GM12864 (cell line): ENCODE measurements at regions not wholly inside any gene's neighbourhood (a gene's known extent, or its start where the extent isn't known, plus 50 kb on each side); places are given as distances from the start of the nearest gene placed in this dataset.
"Not testable (repeated sequence)": the region's sequence is repeated elsewhere in the genome, so short reads cannot be mapped to it uniquely, and the experiment has no call there.

Experiments used
- DNase-seq: peaks from one replicate; pipeline ENCODE4 v3.0.0-alpha.2; 2011; ENCODE audit warnings: low read depth
- H3K4me3 ChIP-seq: 2 replicates; pipeline ENCODE4 v1.5.1; 2011; ENCODE audit warnings: mild to moderate bottlenecking, low read depth, low read length, control low read depth
- CTCF ChIP-seq: IDR thresholded peaks from 2 replicates; pipeline ENCODE4 v1.5.1; 2011; ENCODE audit warnings: low read depth, mild to moderate bottlenecking, moderate library complexity, low read length, control low read depth, inconsistent platforms; ENCODE audit errors: missing control alignments

- DNase-seq = no peak
- no peak for TF ChIP-seq CTCF
- no peak overlapping the region for H3K4me3 ChIP-seq
Observed at GRCh38 chr16:65254144-65254543, 132.3 kb upstream of the CDH11 start.

GRCh38 chr16:65249768-65250167, 127.9 kb upstream of the CDH11 start:
- no peak for TF ChIP-seq CTCF
- DNase-seq = no peak
- H3K4me3 ChIP-seq = no peak overlapping the region

GRCh38 chr16:65244787-65245186, 122.9 kb upstream of the CDH11 start:
- no peak overlapping the region for H3K4me3 ChIP-seq
- no peak for DNase-seq
- no peak for TF ChIP-seq CTCF

GRCh38 chr16:65235339-65236177, 113.7 kb upstream of the CDH11 start:
- no peak for DNase-seq
- no peak overlapping the region for H3K4me3 ChIP-seq

GRCh38 chr16:65234721-65235320, 113.0 kb upstream of the CDH11 start:
- DNase-seq, H3K4me3 ChIP-seq: not testable (repeated sequence)

More at GRCh38 chr16:65235339-65236177, 113.7 kb upstream of the CDH11 start:
- no peak for TF ChIP-seq CTCF

GRCh38 chr16:65229191-65229662, 107.4 kb upstream of the CDH11 start:
- H3K4me3 ChIP-seq = no peak overlapping the region
- no peak for DNase-seq
- TF ChIP-seq CTCF = no peak

- H3K4me3 ChIP-seq = no peak overlapping the region
- no peak for TF ChIP-seq CTCF
- DNase-seq = no peak
Observed at GRCh38 chr16:65227150-65227835, 105.4 kb upstream of the CDH11 start.
